Lower lobe of right lung (tissue), 2 donors: ENCODE measurements at regions not wholly inside any gene's neighbourhood (a gene's known extent, or its start where the extent isn't known, plus 50 kb on each side); places are given as distances from the start of the nearest gene placed in this dataset.

ENCODE experiments used
- ATAC-seq, 2 donors: fragments of 200-7000 bp; cut with Tn5 transposase; one replicate each; pipeline ENCODE4 v1.9.1; 2020 to 2022; ENCODE audit warnings: mild to moderate bottlenecking in 2 of 2, moderate library complexity in 2 of 2
- DNase-seq: peaks from one replicate; pipeline ENCODE4 v3.0.0-alpha.2; 2020
- H3K27ac ChIP-seq: fragments of 200-600 bp; one replicate; pipeline ENCODE4 v1.8.0; 2022
- H3K27me3 ChIP-seq: fragments of 200-600 bp; one replicate; pipeline ENCODE4 v1.8.0; 2022; ENCODE audit warnings: low read depth
- H3K36me3 ChIP-seq: fragments of 200-600 bp; one replicate; pipeline ENCODE4 v1.8.0; 2022; ENCODE audit warnings: mild to moderate bottlenecking
- H3K4me1 ChIP-seq: fragments of 200-600 bp; one replicate; pipeline ENCODE4 v1.8.0; 2022
- H3K4me3 ChIP-seq: fragments of 200-600 bp; one replicate; pipeline ENCODE4 v1.8.0; 2022; ENCODE audit warnings: mild to moderate bottlenecking
- H3K9me3 ChIP-seq: fragments of 200-600 bp; one replicate; pipeline ENCODE4 v1.8.0; 2022
- CTCF ChIP-seq: fragments of 200-600 bp; IDR thresholded peaks from one replicate; pipeline ENCODE4 v1.8.0; 2022; ENCODE audit warnings: antibody characterized with exemption, mild to moderate bottlenecking
- intact Hi-C: fragments of 100-400 bp; cut with DNase I; formaldehyde crosslinking; loops from one replicate; pipeline ENCODE4 v1.11.0; 2022
- donor health status: DM: no; HTN: yes; CAD: no; lungs with severe emphysema.

DNA sequence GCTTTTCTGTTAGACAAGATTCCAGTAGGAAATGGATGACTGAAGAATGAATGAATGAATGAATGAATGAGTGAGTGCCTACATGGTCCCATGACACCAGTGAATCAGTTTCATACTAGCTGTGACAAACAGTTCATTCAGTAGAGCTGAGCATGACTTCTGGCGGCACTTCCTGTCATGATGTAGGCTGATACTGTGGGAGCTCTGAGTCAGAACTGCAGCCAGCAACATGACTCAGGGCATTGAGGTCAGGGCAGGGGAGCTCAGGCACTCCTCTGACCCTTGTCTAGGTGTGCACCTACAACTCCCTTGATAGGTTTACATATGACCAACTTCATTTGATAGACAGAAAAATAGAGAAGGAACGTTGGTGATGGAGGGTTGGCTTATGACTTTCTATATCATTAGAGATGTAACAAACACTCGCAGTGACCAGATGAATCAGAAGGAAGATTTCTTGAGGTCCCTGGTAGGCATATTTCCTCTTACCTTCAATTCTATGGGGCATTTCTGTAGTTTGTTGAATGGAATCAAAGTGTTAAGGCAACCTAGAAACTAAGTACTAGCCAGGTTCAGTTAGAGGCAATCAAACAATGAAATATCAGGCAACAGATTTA, 139.3 kb upstream of the ARHGAP5 start:
- H3K27ac ChIP-seq: no peak overlapping the region
- no peaks in the 10 kb centered on the region for H3K4me1 ChIP-seq
- H3K36me3 ChIP-seq: no peaks in the 10 kb centered on the region
- H3K4me3 ChIP-seq: no peak overlapping the region
- intact Hi-C loops: loop anchor here (10.0 kb wide), 1 partner anchor 317 kb away; no protein-coding TSS in a partner anchor
- ATAC-seq (peak; percentile 57 to 73), DNase-seq (no peak)
- H3K27me3 ChIP-seq: no peaks in the 10 kb centered on the region
- TF ChIP-seq CTCF: no peak
- no peaks in the 10 kb centered on the region for H3K9me3 ChIP-seq

DNA sequence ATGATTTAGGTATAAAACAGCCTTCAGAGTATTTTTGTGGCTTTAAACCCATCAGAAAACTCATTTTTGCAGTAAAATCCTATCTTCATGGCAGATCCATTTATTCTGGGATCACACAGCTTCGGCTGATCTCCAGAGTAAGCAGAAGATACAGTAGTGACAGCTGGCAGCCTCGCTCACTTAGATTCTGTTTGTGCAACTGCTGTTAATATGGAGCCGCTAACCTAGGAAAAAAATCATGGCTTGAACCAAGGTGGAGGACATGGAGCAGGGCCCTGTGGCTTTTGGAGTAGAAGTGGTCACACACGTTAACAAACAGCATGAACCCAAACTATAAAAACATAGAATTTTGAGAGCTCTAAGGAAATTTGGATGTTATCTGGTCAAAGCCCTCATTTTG, 137.2 kb upstream of the ARHGAP5 start:
- DNase-seq (no peak), ATAC-seq (no peak)
- Histone ChIP-seq H3K27ac (no peak overlapping the region), H3K4me3 (no peak overlapping the region), H3K9me3 (no peaks in the 10 kb centered on the region), H3K27me3 (no peaks in the 10 kb centered on the region), H3K36me3 (no peaks in the 10 kb centered on the region), H3K4me1 (no peaks in the 10 kb centered on the region)
- intact Hi-C loops: loop anchor here (10.0 kb wide), 1 partner anchor 315 kb away; no protein-coding TSS in a partner anchor
- no peak for TF ChIP-seq CTCF

- H3K4me1 ChIP-seq: no peaks in the 10 kb centered on the region
- ATAC-seq: no peak
- TF ChIP-seq CTCF: no peak
- intact Hi-C loops: no loop called here
- H3K9me3 ChIP-seq: no peaks in the 10 kb centered on the region
- H3K27me3 ChIP-seq: no peaks in the 10 kb centered on the region
- DNase-seq: no peak
- no peak overlapping the region for H3K4me3 ChIP-seq
- H3K36me3 ChIP-seq: no peaks in the 10 kb centered on the region
- H3K27ac ChIP-seq: no peak overlapping the region
Observed at GRCh38 chr14:31941487-31941886, 135.6 kb upstream of the ARHGAP5 start.

DNA sequence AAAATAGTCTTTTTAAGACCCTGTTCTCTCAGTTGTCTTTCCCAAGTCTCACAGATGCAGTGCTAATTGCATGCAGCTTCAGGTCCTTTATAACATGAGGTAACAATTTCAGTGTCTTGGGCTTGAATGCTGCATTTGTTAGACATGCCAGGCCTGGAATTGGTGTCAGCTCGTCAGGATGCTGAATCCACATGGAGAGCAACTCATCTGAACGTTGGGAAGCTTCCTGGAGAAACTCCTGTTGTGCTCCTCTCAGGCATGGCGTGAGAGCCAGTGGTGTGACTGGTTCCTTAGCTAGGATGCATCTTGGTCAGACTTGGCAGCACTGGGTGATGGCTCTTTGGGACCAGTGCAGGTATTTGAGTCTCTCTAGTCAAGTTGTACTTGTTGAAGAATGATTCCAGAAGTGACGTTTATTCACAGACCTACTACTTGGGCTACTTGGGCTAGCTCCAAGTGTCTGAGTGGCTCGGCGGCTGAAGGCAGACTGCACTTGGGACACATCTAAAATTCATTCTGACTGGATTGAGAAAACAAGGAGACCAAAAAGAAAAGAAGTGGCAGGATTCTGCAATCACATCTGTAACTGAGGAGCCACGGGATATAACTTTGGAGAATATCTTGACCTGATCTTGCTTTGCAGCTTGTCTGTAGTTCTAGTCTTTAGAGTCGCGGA, 134.8 kb upstream of the ARHGAP5 start:
- Histone ChIP-seq H3K27me3 (no peaks in the 10 kb centered on the region), H3K36me3 (no peaks in the 10 kb centered on the region), H3K9me3 (no peaks in the 10 kb centered on the region), H3K4me1 (no peaks in the 10 kb centered on the region), H3K4me3 (no peak overlapping the region), H3K27ac (no peak overlapping the region)
- ATAC-seq (no peak), DNase-seq (no peak)
- TF ChIP-seq CTCF: no peak
- intact Hi-C loops: no loop called here

DNA sequence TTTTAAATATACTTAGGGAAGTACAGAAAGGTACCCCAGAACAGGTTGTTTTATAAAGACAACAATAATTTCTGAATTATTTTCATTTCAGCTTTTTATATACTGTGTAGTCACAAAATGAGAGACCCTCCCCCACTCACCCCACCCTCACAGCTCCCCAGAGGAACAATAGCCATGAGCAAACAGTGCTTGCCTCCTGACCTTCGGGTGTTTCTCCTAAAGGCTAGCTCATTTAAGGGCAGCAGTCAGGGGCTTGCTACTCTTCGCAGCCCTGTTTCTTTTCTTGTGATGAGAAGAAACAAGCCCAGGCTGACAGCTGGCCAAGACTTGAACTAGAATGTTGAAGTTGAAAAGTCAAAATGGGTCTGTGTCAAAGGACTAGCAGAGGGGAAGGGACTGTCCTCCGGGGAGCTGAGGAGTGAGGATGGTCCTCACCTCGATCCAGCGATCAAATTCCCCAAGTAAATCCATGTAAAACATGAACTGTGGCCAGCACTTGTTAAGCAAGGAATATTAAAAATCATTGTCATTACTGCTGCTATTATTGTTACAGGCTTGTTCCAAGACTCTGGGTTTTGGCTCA, 133.8 kb upstream of the ARHGAP5 start:
- intact Hi-C loops: no loop called here
- ATAC-seq (no peak), DNase-seq (no peak)
- Histone ChIP-seq H3K9me3 (no peaks in the 10 kb centered on the region), H3K4me1 (no peaks in the 10 kb centered on the region), H3K4me3 (no peak overlapping the region), H3K27ac (no peak overlapping the region), H3K27me3 (no peaks in the 10 kb centered on the region), H3K36me3 (no peaks in the 10 kb centered on the region)
- TF ChIP-seq CTCF: no peak
